ENCODE measurements at regions not wholly inside any gene's neighbourhood (a gene's known extent, or its start where the extent isn't known, plus 50 kb on each side); places are given as distances from the start of the nearest gene placed in this dataset.

DNA sequence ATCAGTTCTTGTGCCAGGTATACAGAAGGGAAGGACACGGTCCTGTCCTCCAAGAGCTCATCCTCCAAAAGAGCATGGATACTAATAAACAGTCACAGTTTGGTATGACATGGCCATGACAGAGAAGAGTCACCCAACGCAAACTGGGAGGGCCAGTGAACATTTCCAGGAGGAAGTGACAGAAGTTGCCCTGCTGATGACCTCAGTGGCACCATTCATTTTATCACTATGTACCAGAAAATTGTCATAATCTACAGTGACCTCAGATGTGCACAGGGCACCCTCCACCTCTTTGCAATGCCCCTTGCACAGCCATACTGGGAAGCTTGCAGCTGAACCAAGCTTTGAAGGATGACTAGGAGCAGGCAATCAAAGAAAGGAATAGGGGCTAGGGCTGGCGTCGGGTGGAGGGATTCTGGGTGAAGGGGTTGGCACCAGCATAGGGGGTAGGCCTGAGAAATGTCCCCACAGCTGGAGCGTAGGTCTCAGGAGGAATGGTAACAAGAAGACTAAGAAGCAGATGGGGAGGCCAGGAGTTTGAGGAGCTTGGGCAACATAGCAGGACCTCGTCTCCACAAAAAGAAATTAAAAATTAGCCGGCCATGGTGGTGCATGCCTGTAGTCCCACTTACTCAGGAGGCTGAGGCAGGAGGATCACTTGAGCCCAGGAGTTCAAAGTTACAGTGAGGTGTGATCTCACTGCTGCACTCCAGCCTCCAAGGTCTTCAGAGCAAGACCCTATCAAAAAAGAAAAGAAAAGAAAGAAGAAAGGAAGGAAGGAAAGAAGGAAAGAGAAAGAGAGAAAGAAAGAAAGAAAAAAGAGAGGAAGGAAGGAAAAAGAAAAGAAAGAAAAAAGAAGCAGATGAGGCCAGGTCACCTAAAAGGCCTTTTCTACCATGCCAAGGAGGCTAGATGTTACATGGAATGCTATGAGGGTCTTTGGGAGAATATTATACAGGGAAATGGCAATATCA is 65.3 kb upstream of the SNX9 start:
- peaks cover 10% of the 10 kb centered on the region for H3K9me3 Mint-ChIP-seq
- ChIA-PET POLR2A (interaction anchor here (1.1 to 10.4 kb wide), 6 partner anchors 13 to 268 kb away, joined by 3 to 102 read pairs (median 4); no protein-coding TSS in a partner anchor), CTCF (interaction anchor here (0.6 to 3.6 kb wide), 44 partner anchors 7 to 315 kb away, joined by 3 to 66 read pairs (median 4); no protein-coding TSS in a partner anchor)
- intact Hi-C loops (cut with micrococcal nuclease): no loop called here
- no peak for TF ChIP-seq CTCF (IDR thresholded peaks at IDR 0.05)
- no peak overlapping the region for H3K4me3 Mint-ChIP-seq
- H3K27ac Mint-ChIP-seq: peak overlapping the region; percentile 89
- DNase-seq: peak; percentile 33
- no peaks in the 10 kb centered on the region for H3K27me3 Mint-ChIP-seq
- H3K36me3 Mint-ChIP-seq (ENCODE audit: low read depth): peaks cover 6% of the 10 kb centered on the region
- no peak for ATAC-seq
- peaks cover 89% of the 10 kb centered on the region for H3K4me1 Mint-ChIP-seq (ENCODE audit: low read depth)

DNA sequence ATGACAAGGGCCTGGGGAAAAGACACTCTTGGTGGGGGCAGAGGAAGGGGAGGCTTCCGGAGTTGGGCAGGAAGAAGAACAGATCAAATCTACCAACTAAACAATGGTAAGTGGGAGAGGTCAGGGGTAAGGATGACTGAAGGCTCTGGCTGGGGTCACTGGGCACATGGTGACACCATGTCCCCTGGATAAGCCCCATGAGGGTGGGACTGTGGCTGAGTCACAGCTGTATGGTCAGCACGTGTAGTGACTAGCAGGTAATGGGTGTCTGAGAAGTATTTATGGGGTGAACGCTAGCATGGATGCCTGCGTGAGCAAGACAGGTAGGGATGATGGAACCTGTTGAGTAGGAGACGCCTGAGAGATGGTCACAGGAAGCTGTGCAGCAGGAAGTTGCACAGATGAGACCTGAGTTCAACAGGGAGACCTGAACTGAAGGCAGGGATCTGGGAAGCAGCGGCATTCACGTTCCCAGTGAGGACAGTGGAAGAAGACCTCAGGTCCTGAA is 64.5 kb upstream of the SNX9 start:
- H3K27ac Mint-ChIP-seq: peak overlapping the region; percentile 36
- POLR2A ChIA-PET: interaction anchor here (0.9 to 10.4 kb wide), 3 partner anchors 42 to 115 kb away, joined by 3 to 102 read pairs (median 4); no protein-coding TSS in a partner anchor
- no peaks in the 10 kb centered on the region for H3K27me3 Mint-ChIP-seq
- H3K4me1 Mint-ChIP-seq (ENCODE audit: low read depth): peaks cover 90% of the 10 kb centered on the region
- H3K9me3 Mint-ChIP-seq: peaks cover 3% of the 10 kb centered on the region
- CTCF ChIA-PET: interaction anchor here (0.6 to 6.7 kb wide), 11 partner anchors 39 to 374 kb away, joined by 3 to 66 read pairs (median 3); no protein-coding TSS in a partner anchor
- DNase-seq (no peak), ATAC-seq (no peak)
- peaks cover 3% of the 10 kb centered on the region for H3K36me3 Mint-ChIP-seq (ENCODE audit: low read depth)
- TF ChIP-seq CTCF (IDR thresholded peaks at IDR 0.05): no peak
- intact Hi-C loops (cut with micrococcal nuclease): no loop called here
- H3K4me3 Mint-ChIP-seq: no peak overlapping the region

GRCh38 chr6:157759028-157759427 is 64.0 kb upstream of the SNX9 start:
- intact Hi-C loops (cut with micrococcal nuclease): no loop called here
- Mint-ChIP-seq H3K27ac (peak overlapping the region; percentile 36), H3K4me1 (ENCODE audit: low read depth) (peaks cover 90% of the 10 kb centered on the region), H3K36me3 (ENCODE audit: low read depth) (peaks cover 3% of the 10 kb centered on the region), H3K27me3 (no peaks in the 10 kb centered on the region), H3K4me3 (no peak overlapping the region), H3K9me3 (no peaks in the 10 kb centered on the region)
- DNase-seq (no peak), ATAC-seq (no peak)
- CTCF ChIA-PET: interaction anchor here (0.6 to 6.7 kb wide), 11 partner anchors 12 to 373 kb away, joined by 3 to 50 read pairs (median 3); no protein-coding TSS in a partner anchor
- POLR2A ChIA-PET: interaction anchor here (0.9 to 10.4 kb wide), 4 partner anchors 31 to 114 kb away, joined by 3 to 102 read pairs (median 4); no protein-coding TSS in a partner anchor
- TF ChIP-seq CTCF (IDR thresholded peaks at IDR 0.05): no peak

- POLR2A ChIA-PET: interaction anchor here (0.7 to 10.4 kb wide), 7 partner anchors 30 to 119 kb away, joined by 3 to 102 read pairs (median 3); no protein-coding TSS in a partner anchor
- CTCF ChIA-PET: interaction anchor here (1.0 to 6.7 kb wide), 11 partner anchors 11 to 311 kb away, joined by 3 to 50 read pairs (median 4); no protein-coding TSS in a partner anchor
- Mint-ChIP-seq H3K36me3 (ENCODE audit: low read depth) (peaks cover 3% of the 10 kb centered on the region), H3K27ac (peak overlapping the region; percentile 97), H3K27me3 (no peaks in the 10 kb centered on the region), H3K4me3 (peak overlapping the region; percentile 62), H3K9me3 (peaks cover 2% of the 10 kb centered on the region), H3K4me1 (ENCODE audit: low read depth) (peaks cover 90% of the 10 kb centered on the region)
- TF ChIP-seq CTCF (IDR thresholded peaks at IDR 0.05): no peak
- DNase-seq: no peak
- intact Hi-C loops (cut with micrococcal nuclease): loop anchor here (5.0 kb wide), 1 partner anchor 127 kb away; no protein-coding TSS in a partner anchor
- ATAC-seq: no peak
Measured at GRCh38 chr6:157760137-157760536, 62.9 kb upstream of the SNX9 start.
